NT2/D1 (cell line): ENCODE measurements at regions not wholly inside any gene's neighbourhood (a gene's known extent, or its start where the extent isn't known, plus 50 kb on each side); places are given as distances from the start of the nearest gene placed in this dataset.

Experiments
- YY1 ChIP-seq: IDR thresholded peaks from 2 replicates; pipeline ENCODE4 v1.6.1; 2011; ENCODE audit not compliant: insufficient read length, insufficient read depth
- ZNF274 ChIP-seq: IDR thresholded peaks from 2 replicates; pipeline ENCODE4 v1.6.1; 2011; ENCODE audit warnings: mild to moderate bottlenecking, low read depth, low read length

GRCh38 chr14:73784988-73785313, 66.7 kb upstream of the PTGR2 start:
- no peak for TF ChIP-seq YY1
- no peak for TF ChIP-seq ZNF274
